Epithelial cell of esophagus (primary cell): ENCODE measurements at regions not wholly inside any gene's neighbourhood (a gene's known extent, or its start where the extent isn't known, plus 50 kb on each side); places are given as distances from the start of the nearest gene placed in this dataset.
"Not testable (repeated sequence)": the region's sequence is repeated elsewhere in the genome, so short reads cannot be mapped to it uniquely, and the experiment has no call there.

Experiments
- DNase-seq: peaks from one replicate; pipeline ENCODE4 v3.0.0; 2010; ENCODE audit warnings: low read depth
- H3K4me3 ChIP-seq: 2 replicates; pipeline ENCODE4 v1.5.1; 2011; ENCODE audit warnings: mild to moderate bottlenecking, low read length, control low read depth
- TF ChIP-seq, protein P1 (sequence below): IDR thresholded peaks from 2 replicates; pipeline ENCODE4 v1.5.1; 2011; ENCODE audit warnings: low read depth, mild to moderate bottlenecking, low read length, control low read depth, inconsistent platforms; ENCODE audit not compliant: insufficient read depth; ENCODE audit errors: missing control alignments

DNA sequence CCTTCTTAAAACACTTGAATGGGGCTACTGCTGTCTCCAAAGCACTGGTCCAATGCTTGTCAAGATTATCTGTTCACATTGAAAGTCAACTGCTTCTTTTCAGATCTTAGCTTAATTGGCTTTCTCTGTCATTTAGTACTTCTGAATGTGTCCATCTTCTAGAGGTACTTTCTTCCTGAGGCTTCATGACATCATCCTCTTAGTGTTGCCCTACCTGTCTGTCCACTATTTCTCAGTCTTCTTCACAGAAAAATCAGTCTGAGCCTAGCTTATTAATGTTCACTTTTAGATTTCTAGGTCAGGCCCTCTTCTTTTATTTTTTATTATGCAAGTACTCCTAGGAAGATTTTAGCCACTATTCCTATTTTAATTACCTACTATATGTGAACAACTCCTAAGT is 899.9 kb downstream of the DTWD2 start:
- TF ChIP-seq, protein P1, sequence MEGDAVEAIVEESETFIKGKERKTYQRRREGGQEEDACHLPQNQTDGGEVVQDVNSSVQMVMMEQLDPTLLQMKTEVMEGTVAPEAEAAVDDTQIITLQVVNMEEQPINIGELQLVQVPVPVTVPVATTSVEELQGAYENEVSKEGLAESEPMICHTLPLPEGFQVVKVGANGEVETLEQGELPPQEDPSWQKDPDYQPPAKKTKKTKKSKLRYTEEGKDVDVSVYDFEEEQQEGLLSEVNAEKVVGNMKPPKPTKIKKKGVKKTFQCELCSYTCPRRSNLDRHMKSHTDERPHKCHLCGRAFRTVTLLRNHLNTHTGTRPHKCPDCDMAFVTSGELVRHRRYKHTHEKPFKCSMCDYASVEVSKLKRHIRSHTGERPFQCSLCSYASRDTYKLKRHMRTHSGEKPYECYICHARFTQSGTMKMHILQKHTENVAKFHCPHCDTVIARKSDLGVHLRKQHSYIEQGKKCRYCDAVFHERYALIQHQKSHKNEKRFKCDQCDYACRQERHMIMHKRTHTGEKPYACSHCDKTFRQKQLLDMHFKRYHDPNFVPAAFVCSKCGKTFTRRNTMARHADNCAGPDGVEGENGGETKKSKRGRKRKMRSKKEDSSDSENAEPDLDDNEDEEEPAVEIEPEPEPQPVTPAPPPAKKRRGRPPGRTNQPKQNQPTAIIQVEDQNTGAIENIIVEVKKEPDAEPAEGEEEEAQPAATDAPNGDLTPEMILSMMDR, result no peak
- DNase-seq, result peak; percentile 8
- H3K4me3 ChIP-seq, result no peak overlapping the region

DNA sequence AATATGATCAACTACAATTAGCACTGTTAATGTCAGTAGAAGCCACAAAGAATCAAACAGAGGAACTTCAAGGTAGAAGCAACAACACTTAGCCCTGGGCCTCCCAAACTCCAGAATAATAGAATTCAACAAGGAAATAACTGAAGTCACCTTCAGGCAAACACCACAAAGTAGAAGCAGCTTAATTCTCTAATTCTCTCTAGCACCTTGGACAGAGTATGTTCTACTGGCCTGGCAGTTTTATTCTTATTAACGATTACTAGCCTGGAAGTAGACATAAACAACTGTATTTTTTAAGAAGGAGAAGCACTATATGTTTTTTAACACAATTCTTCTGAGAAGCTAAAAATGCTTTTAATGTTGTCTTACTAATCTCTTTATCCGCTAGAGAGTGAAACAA is 911.9 kb downstream of the DTWD2 start:
- DNase-seq, result no peak
- TF ChIP-seq, protein P1, result no peak
- H3K4me3 ChIP-seq, result no peak overlapping the region

DNA sequence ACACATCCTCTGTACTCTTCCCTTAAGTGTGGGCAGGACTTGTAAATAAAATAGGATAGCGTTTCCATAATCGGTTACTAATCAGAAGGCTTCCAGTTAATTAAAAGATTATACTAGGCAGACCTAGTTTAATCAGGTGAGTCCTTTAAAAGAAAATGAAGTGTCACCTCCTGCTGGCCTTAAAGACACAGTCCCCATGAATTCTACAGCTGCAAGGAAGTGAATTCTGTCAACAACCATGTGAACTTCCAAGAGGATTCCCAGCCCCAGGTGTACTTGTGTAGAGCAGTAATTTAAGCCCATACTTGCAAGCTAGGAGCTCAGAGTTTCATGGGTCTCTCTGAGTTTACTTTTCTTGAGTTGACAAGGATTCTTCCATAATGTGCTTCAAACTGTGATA is 918.3 kb downstream of the DTWD2 start:
- H3K4me3 ChIP-seq, result no peak overlapping the region
- no peak for DNase-seq
- TF ChIP-seq, protein P1, result no peak

DNA sequence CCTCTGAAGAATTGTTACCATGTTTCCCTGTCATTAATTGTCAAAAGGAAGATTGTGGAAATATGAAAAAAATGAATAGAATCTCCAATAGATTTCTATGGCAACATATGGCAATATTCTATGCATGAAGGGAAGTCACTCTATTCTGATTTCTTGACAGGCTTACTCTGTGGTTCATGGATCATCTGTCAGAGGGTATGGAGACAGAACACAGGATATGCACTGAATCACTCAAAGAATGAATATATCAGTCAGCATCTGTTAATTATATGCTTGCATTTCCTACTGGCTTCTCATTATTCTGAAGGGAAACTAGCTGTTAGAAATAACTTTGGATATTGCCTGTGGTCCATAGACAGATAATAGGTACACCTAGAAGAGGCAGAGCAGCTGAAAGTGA is 918.9 kb downstream of the DTWD2 start:
- DNase-seq, result no peak
- no peak overlapping the region for H3K4me3 ChIP-seq
- TF ChIP-seq, protein P1, result no peak

DNA sequence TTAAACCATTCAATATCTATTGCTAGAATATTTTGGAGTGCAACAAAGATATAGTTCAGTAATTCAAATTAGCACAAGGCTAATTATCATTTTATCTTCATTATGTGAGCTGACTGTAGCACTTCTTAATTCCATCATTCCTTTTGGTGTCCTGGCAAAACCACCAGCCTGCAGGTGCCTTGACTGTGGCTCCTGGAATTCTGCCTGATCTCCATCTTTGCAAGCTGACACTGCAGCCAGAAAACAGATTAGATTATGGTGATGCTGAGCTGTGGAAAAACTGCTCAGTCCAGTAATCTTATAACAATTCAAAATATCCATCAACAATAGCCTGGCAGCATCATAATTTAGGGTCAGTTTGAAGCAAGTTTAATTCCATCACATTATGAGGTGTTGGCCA is 919.5 kb downstream of the DTWD2 start:
- TF ChIP-seq, protein P1, result no peak
- H3K4me3 ChIP-seq, result no peak overlapping the region
- no peak for DNase-seq

DNA sequence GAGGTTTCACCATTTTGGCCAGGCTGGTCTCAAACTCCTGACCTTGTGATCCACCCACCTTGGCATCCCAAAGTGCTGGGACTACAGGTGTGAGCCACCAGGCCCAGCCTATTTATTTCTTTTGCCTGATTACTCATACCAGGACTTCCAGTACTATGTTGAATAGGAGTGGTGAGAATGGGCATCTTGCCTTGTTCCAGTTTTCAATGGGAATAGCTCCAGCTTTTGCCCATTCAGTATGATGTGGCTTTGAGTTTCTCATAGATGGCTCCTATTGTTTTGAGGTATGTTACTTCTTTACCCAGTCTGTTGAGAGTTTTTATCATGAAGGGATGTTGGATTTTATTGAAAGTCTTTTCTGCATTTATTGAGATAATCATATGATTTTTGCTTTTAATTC is 924.5 kb downstream of the DTWD2 start:
- not testable (repeated sequence) for DNase-seq, H3K4me3 ChIP-seq

DNA sequence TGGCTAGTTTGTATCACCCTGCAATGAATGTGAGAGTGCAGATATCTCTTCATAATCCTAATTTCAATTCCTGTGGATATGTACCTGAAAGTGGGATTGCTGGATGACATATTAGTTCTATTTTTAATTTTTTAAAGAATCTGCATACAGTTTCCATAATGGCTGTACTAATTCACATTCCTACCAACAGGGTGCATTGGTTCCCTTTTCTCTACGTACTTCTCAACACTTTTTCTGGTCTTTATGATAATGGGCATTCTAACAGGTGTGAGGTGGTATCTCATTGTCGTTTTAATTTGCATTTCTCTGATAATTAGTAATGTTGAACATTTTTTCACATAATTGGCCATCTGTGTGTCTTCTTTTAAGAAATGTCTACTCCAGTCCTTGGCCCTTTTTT is 927.5 kb downstream of the DTWD2 start:
- TF ChIP-seq, protein P1, result no peak
- H3K4me3 ChIP-seq, result no peak overlapping the region
- peak; percentile 11 for DNase-seq

DNA sequence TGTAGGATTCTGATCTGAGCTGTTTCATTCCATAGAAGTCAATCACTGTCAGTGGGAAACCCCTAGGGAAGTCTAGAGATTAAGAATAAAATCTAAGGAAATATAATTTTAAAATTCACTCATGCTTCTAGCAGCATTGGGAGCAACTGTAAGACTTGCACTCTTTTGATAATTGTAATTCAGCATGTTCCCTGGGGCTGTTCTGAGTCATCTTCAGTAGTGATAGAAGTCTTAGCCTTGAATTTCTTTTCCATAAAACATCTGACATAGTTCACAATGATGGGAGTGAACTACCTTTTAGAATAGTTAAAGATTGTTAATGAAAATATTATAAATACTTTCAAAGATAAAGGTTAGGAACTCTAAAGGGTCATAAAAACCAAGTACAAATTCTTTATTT is 935.8 kb downstream of the DTWD2 start:
- no peak overlapping the region for H3K4me3 ChIP-seq
- TF ChIP-seq, protein P1, result no peak
- peak; percentile 34 for DNase-seq
